Kidney epithelial cell (primary cell): ENCODE measurements at regions not wholly inside any gene's neighbourhood (a gene's known extent, or its start where the extent isn't known, plus 50 kb on each side); places are given as distances from the start of the nearest gene placed in this dataset.
"Not testable (repeated sequence)": the region's sequence is repeated elsewhere in the genome, so short reads cannot be mapped to it uniquely, and the experiment has no call there.

Source experiments
- DNase-seq: peaks from one replicate; pipeline ENCODE4 v3.0.0-alpha.2; 2010; ENCODE audit warnings: low read depth
- H3K27me3 ChIP-seq: 2 replicates; pipeline ENCODE4 v1.6.0; 2011; ENCODE audit warnings: low read length; ENCODE audit not compliant: control insufficient read depth, insufficient read depth
- H3K36me3 ChIP-seq: 2 replicates; pipeline ENCODE4 v1.5.1; 2011; ENCODE audit warnings: low read length; ENCODE audit not compliant: control insufficient read depth, insufficient read depth
- H3K4me3 ChIP-seq: 2 replicates; pipeline ENCODE4 v1.5.1; 2011; ENCODE audit warnings: low read depth, mild to moderate bottlenecking, control low read depth, low read length
- TF ChIP-seq, protein P1 (sequence below): IDR thresholded peaks from 2 replicates; pipeline ENCODE4 v1.5.1; 2011; ENCODE audit warnings: mild to moderate bottlenecking, moderate library complexity, low read length, control low read depth, inconsistent platforms; ENCODE audit not compliant: insufficient read depth, poor library complexity, severe bottlenecking

DNA sequence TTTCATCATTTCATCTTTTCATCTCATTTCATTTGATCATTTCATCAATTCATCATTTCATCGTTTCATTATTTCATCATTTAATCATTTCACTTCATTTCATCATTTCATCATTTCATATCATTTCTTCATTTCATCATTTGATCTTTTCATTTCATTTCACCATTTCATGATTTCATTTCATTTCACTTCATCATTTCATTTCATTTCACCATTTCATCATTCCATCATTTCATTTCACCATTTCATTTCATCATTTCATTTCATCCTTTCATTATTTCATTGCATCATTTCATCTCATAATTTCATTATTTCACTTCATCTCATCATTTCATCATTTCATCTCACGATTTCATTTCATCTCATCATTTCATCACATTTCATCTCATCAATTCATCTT is 127.8 kb downstream of the ANKRD30BL start:
- Histone ChIP-seq H3K36me3 (no peaks in the 10 kb centered on the region), H3K27me3 (peaks cover 17% of the 10 kb centered on the region), H3K4me3 (no peak overlapping the region)
- TF ChIP-seq, protein P1, sequence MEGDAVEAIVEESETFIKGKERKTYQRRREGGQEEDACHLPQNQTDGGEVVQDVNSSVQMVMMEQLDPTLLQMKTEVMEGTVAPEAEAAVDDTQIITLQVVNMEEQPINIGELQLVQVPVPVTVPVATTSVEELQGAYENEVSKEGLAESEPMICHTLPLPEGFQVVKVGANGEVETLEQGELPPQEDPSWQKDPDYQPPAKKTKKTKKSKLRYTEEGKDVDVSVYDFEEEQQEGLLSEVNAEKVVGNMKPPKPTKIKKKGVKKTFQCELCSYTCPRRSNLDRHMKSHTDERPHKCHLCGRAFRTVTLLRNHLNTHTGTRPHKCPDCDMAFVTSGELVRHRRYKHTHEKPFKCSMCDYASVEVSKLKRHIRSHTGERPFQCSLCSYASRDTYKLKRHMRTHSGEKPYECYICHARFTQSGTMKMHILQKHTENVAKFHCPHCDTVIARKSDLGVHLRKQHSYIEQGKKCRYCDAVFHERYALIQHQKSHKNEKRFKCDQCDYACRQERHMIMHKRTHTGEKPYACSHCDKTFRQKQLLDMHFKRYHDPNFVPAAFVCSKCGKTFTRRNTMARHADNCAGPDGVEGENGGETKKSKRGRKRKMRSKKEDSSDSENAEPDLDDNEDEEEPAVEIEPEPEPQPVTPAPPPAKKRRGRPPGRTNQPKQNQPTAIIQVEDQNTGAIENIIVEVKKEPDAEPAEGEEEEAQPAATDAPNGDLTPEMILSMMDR, result no peak
- no peak for DNase-seq

DNA sequence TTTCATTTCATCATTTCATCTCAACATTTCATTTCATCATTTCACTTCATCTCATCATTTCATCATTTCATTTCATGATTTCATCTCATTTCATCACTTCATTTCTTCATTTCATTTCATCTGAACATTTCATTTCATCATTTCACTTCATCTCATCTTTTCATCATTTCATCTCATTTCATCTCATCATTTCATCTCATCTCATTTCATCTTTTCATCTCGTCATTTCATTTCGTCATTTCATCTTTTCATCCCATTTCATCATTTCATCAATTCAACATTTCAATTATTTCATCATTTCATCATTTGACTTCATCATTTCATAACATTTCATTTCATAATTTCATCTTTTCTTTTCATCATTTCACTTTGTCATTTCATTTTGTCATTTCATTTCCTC is 128.4 kb downstream of the ANKRD30BL start:
- TF ChIP-seq, protein P1, result no peak
- no peaks in the 10 kb centered on the region for H3K36me3 ChIP-seq
- DNase-seq, result no peak
- no peak overlapping the region for H3K4me3 ChIP-seq
- H3K27me3 ChIP-seq, result peaks cover 12% of the 10 kb centered on the region

DNA sequence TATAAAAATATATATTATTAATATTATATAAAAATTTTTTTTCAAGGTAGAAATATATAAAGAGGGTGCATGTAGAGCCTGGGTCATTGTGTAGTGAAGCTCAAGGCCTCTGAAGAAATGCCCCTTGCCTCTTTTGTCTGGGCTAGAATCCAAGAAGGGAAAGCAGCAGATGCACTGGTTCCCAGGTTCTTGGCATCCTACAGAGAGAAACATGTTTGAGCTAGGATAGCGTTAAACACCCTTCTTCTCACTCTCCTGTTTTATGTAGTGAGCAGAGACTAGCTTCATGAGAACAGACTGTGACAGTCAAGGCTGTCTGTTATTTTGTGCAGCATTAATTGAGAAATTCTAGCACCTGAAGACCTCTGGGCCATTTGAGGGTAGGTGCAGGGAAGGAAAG is 149.7 kb downstream of the ANKRD30BL start:
- peaks cover 11% of the 10 kb centered on the region for H3K27me3 ChIP-seq
- H3K4me3 ChIP-seq, H3K36me3 ChIP-seq, DNase-seq: not testable (repeated sequence)

DNA sequence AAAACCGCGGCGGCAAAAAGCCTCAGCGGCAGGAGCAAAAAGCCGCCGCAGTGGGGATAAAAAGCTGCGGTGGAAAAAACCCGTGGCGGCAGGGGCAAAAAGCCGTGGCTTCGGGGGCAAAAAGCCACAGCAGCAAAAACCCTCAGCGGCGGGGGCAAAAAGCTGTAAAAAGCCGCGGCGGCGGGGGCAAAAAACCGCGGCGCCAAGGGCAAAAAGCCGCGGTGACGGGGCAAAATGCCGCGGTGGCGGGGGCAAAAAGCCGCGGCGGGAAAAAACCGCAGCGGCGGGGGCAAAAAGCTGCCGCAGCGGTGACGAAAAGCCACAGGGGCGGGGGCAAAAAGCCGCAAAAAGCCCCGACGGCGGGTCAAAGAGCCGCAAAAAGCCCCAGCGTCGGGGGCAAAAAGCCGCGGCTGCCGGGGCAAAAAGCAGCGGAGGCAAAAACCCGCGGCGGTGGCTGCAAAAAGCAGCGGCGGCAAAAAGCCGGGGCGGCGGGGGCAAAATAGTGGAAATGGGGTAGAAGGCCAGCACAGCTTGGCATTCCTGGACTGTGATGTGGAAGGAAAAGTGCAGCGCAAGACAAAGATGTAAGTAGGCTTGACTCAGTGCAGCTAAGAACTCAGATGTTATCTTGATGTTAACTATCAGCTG is 151.8 kb downstream of the ANKRD30BL start:
- TF ChIP-seq, protein P1, result no peak
- H3K27me3 ChIP-seq, result peaks cover 11% of the 10 kb centered on the region
- DNase-seq, result no peak
- H3K36me3 ChIP-seq, result no peaks in the 10 kb centered on the region
- H3K4me3 ChIP-seq, result peak overlapping the region; percentile 20

DNA sequence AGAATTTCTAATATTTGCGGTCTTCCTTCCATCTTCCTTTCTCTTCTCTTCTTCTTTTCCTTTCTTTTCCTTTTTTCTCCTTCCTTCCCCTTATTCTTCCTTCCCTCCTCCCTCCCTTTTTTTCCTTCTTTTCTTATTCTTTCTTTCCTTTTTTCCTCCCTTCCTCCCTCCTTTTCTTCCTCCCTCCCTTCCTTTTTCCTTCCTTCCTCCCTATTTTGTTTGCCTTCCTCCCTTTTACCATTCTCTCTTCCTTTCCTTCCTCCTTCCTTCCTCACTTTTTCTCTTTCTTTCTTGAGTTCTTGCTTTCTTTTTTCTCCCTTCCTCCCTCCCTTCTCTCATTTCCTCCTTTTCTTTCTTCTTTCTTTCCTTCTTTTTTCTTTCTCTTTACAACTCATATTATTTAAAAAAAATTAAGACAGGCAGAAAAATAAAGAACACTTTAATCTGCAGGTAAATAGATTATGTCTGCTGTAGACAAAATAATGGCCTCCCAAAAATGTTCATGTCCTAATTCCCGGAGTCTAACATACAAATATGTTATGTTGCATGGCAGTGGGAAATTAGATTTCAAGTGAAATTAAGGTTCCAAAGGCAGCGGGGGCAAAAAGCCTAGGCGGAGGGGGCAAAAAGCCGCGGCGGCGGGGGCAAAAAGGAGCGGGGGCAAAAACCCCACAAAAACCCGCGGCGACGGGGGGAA is 152.4 kb downstream of the ANKRD30BL start:
- peaks cover 11% of the 10 kb centered on the region for H3K27me3 ChIP-seq
- TF ChIP-seq, protein P1, result no peak
- DNase-seq, result no peak
- H3K4me3 ChIP-seq, result peak overlapping the region; percentile 20
- no peaks in the 10 kb centered on the region for H3K36me3 ChIP-seq

DNA sequence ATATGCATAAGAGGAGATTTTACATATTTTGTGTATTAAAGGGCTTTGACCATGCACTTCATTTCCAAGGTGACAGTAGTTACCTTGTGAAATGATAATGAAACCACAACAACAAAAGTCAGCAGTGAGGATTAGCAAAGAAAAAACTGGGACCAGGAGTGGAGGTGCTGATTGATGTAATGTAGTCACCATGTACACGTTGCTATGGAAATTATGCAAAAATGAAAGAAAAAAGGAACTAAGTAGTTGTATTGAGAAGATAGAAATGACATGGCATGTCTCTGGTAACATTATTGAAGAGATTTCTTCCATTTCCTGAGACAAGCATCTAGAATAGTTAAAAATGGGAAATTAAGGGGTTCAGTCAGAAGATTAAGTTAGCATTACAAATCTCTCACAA is 171.0 kb downstream of the ANKRD30BL start:
- H3K4me3 ChIP-seq, H3K36me3 ChIP-seq, H3K27me3 ChIP-seq, DNase-seq: not testable (repeated sequence)

DNA sequence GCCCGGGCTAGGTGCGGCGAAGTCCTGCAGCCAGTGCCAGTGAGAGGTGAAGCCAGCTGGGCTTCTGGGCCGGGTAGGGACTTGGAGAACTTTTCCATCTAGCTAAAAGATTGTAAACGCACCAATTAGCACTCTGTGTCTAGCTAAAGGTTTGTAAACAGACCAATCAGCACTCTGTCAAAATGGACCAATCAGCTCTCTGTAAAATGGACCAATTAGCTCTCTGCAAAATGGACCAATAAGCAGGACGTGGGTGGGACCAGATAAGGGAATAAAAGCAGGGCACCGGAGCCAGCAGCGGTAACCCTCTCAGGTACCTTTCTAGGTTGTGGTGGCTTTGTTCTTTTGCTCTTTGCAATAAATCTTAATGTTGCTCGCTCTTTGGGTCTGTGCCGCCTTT is 195.1 kb downstream of the ANKRD30BL start:
- not testable (repeated sequence) for H3K36me3 ChIP-seq, H3K4me3 ChIP-seq, H3K27me3 ChIP-seq, DNase-seq
